ES-I3 (cell line): ENCODE measurements at regions not wholly inside any gene's neighbourhood (a gene's known extent, or its start where the extent isn't known, plus 50 kb on each side); places are given as distances from the start of the nearest gene placed in this dataset.

ENCODE experiments used
- H3K36me3 ChIP-seq: 2 replicates; pipeline ENCODE4 v1.6.1; 2013; ENCODE audit warnings: mild to moderate bottlenecking, low read length, control low read depth, moderate library complexity; ENCODE audit not compliant: insufficient read depth
- H3K4me1 ChIP-seq: 2 replicates; pipeline ENCODE4 v1.6.1; 2013; ENCODE audit warnings: mild to moderate bottlenecking, control low read depth, low read length; ENCODE audit not compliant: insufficient read depth
- H3K9ac ChIP-seq: 2 replicates; pipeline ENCODE4 v1.6.1; 2013; ENCODE audit warnings: low read depth, mild to moderate bottlenecking, low read length, moderate library complexity
- H3K9me3 ChIP-seq: 2 replicates; pipeline ENCODE4 v1.6.1; 2013; ENCODE audit warnings: mild to moderate bottlenecking, low read length, moderate library complexity; ENCODE audit not compliant: control insufficient read depth, insufficient read depth

DNA sequence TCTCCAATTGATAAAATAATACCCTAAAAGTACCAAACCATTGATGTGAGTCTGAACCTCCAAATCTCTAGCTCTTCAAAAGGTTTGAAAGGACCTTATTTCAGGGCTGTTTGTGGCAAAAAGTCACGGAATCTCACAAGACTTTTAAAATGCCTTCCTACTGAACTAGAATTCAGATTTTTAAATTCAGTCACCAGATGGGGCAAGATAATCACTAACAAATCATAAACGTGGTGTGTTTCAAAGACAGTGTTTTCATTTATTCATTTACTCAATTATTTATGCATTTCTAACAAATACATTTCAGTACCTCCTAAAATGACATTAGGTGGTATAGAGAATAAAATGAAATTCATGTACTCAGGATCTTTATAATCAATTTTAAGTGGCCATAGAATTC, 68.2 kb upstream of the SMC2 start:
- Histone ChIP-seq H3K4me1 (no peaks in the 10 kb centered on the region), H3K36me3 (no peaks in the 10 kb centered on the region), H3K9ac (no peak overlapping the region), H3K9me3 (no peaks in the 10 kb centered on the region)

DNA sequence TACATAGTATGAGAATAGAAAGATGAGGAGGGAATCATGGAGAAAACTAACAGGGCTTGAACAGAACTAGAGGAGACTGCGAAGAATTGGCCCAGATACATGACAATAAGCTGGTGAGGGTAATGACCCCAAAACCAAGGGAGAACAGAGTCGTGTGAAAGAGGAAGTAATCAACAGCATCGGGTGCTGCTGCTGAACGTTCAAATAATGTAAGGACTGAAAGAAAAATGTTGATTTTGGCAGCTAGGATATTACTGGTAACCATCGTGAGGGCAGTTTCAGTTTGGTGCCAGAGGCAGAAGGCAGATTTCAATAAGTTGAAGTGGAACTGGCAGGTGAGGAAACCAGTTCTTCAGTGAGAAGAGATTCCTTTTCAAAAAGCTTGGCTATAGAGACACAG, 66.8 kb upstream of the SMC2 start:
- Histone ChIP-seq H3K36me3 (no peaks in the 10 kb centered on the region), H3K4me1 (no peaks in the 10 kb centered on the region), H3K9ac (no peak overlapping the region), H3K9me3 (no peaks in the 10 kb centered on the region)

- Histone ChIP-seq H3K4me1 (no peaks in the 10 kb centered on the region), H3K9me3 (no peaks in the 10 kb centered on the region), H3K36me3 (no peaks in the 10 kb centered on the region), H3K9ac (no peak overlapping the region)
These were observed 65.3 kb upstream of the SMC2 start for GRCh38 chr9:104028827-104029226.
